ENCODE measurements at regions not wholly inside any gene's neighbourhood (a gene's known extent, or its start where the extent isn't known, plus 50 kb on each side); places are given as distances from the start of the nearest gene placed in this dataset.

DNA sequence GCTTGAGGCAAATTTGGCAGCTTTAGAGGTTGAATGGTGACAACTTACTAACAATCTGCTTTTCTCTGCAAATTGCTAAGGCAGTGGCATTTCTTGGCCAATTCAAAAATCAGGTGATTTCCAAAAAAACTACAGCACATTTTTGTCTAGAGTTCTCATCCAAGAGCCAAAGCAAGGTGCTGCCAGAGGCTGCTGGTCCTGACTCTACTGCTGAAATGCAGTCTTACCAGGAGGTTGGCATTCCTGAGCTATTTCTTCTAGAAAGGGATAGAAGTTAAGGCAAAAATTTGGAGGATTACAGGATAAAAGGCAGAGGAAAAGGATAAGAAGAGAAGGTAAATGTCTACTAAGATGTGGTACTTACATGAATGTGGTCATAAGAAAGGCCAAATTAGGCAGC is 75.6 kb downstream of the COX18 start:
- TF ChIP-seq, protein P1, sequence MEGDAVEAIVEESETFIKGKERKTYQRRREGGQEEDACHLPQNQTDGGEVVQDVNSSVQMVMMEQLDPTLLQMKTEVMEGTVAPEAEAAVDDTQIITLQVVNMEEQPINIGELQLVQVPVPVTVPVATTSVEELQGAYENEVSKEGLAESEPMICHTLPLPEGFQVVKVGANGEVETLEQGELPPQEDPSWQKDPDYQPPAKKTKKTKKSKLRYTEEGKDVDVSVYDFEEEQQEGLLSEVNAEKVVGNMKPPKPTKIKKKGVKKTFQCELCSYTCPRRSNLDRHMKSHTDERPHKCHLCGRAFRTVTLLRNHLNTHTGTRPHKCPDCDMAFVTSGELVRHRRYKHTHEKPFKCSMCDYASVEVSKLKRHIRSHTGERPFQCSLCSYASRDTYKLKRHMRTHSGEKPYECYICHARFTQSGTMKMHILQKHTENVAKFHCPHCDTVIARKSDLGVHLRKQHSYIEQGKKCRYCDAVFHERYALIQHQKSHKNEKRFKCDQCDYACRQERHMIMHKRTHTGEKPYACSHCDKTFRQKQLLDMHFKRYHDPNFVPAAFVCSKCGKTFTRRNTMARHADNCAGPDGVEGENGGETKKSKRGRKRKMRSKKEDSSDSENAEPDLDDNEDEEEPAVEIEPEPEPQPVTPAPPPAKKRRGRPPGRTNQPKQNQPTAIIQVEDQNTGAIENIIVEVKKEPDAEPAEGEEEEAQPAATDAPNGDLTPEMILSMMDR (IDR thresholded peaks at IDR 0.05): no peak
- TF ChIP-seq POLR2AphosphoS5 (IDR thresholded peaks at IDR 0.05) (no peak), POLR2A (IDR thresholded peaks at IDR 0.05; ENCODE audit: low read depth) (no peak)

All from esophagus muscularis mucosa (tissue), 3 donors.